GM19467 (cell line): ENCODE measurements at regions not wholly inside any gene's neighbourhood (a gene's known extent, or its start where the extent isn't known, plus 50 kb on each side); places are given as distances from the start of the nearest gene placed in this dataset.

Experiments
- ATAC-seq: cut with Tn5 transposase; IDR thresholded peaks from one replicate; pipeline ENCODE4 v1.9.1; 2021; ENCODE audit warnings: mild to moderate bottlenecking, moderate library complexity; ENCODE audit not compliant: unreplicated experiment

GRCh38 chr5:12316812-12317211, 412.6 kb upstream of the CTNND2 start:
- ATAC-seq, result no peak

GRCh38 chr5:12315461-12315860, 411.2 kb upstream of the CTNND2 start:
- no peak for ATAC-seq

GRCh38 chr5:12313602-12314001, 409.4 kb upstream of the CTNND2 start:
- no peak for ATAC-seq

GRCh38 chr5:12312343-12312742, 408.1 kb upstream of the CTNND2 start:
- ATAC-seq, result no peak

- no peak for ATAC-seq
These were observed 389.9 kb upstream of the CTNND2 start for GRCh38 chr5:12294151-12294550.

GRCh38 chr5:12292610-12293204, 388.5 kb upstream of the CTNND2 start:
- ATAC-seq, result no peak

GRCh38 chr5:12284604-12285003, 380.4 kb upstream of the CTNND2 start:
- ATAC-seq, result no peak

- ATAC-seq, result peak; percentile 98
These were observed 373.4 kb upstream of the CTNND2 start for GRCh38 chr5:12277504-12278192.

GRCh38 chr5:12274236-12274635, 370.0 kb upstream of the CTNND2 start:
- ATAC-seq, result no peak

- ATAC-seq, result no peak
These were observed 368.1 kb upstream of the CTNND2 start for GRCh38 chr5:12272389-12272788.

- no peak for ATAC-seq
These were observed 366.7 kb upstream of the CTNND2 start for GRCh38 chr5:12270914-12271313.

- no peak for ATAC-seq
These were observed 364.9 kb upstream of the CTNND2 start for GRCh38 chr5:12269164-12269563.

- ATAC-seq, result no peak
These were observed 354.3 kb upstream of the CTNND2 start for GRCh38 chr5:12258549-12258948.

GRCh38 chr5:12250454-12250853, 346.2 kb upstream of the CTNND2 start:
- ATAC-seq, result no peak

- ATAC-seq, result no peak
These were observed 344.6 kb upstream of the CTNND2 start for GRCh38 chr5:12248831-12249230.

GRCh38 chr5:12246036-12246435, 341.8 kb upstream of the CTNND2 start:
- no peak for ATAC-seq

GRCh38 chr5:12245429-12245828, 341.2 kb upstream of the CTNND2 start:
- ATAC-seq, result no peak

- no peak for ATAC-seq
These were observed 339.0 kb upstream of the CTNND2 start for GRCh38 chr5:12242950-12243888.

GRCh38 chr5:12237837-12238575, 333.8 kb upstream of the CTNND2 start:
- ATAC-seq, result no peak

- ATAC-seq, result no peak
These were observed 326.4 kb upstream of the CTNND2 start for GRCh38 chr5:12230659-12231058.

GRCh38 chr5:12217039-12217438, 312.8 kb upstream of the CTNND2 start:
- ATAC-seq, result no peak
